C4-2B (cell line): ENCODE measurements at regions not wholly inside any gene's neighbourhood (a gene's known extent, or its start where the extent isn't known, plus 50 kb on each side); places are given as distances from the start of the nearest gene placed in this dataset.

Experiments used
- CTCF ChIP-seq: fragments of 450-650 bp; conservative IDR thresholded peaks from 2 replicates; pipeline ENCODE4 v1.5.1; 2017; ENCODE audit warnings: mild to moderate bottlenecking
- ZFX ChIP-seq: fragments of 450-650 bp; IDR thresholded peaks from 2 replicates; pipeline ENCODE4 v1.6.1; 2017

GRCh38 chr13:104321756-104322155 is 1255.5 kb upstream of the SLC10A2 start:
- TF ChIP-seq CTCF (no peak), ZFX (no peak)
